ENCODE measurements at regions not wholly inside any gene's neighbourhood (a gene's known extent, or its start where the extent isn't known, plus 50 kb on each side); places are given as distances from the start of the nearest gene placed in this dataset.

- Histone ChIP-seq H3K9ac (ENCODE audit: low read depth, low read length) (no peak overlapping the region), H4K20me1 (ENCODE audit: insufficient read depth, low read length) (no peaks in the 10 kb centered on the region), H3K27me3 (ENCODE audit: insufficient read depth, low read length, poor library complexity) (no peaks in the 10 kb centered on the region), H3K4me1 (ENCODE audit: insufficient read depth, low read length) (no peaks in the 10 kb centered on the region), H3K9me3 (ENCODE audit: insufficient read depth, low read length, severe bottlenecking) (no peaks in the 10 kb centered on the region), H3K4me3 (ENCODE audit: low read depth in 1 of 2, low read length in 2 of 2) (no peak overlapping the region), H3K4me2 (ENCODE audit: insufficient read depth, low read length) (no peak overlapping the region), H3K36me3 (ENCODE audit: insufficient read depth, low read length) (no peaks in the 10 kb centered on the region), H3K79me2 (ENCODE audit: insufficient read depth, low read length) (no peaks in the 10 kb centered on the region), H3K27ac (ENCODE audit: low read length) (no peak overlapping the region), H2AFZ (ENCODE audit: low read depth, low read length) (no peak overlapping the region)
- TF ChIP-seq EZH2 (IDR thresholded peaks at IDR 0.05; ENCODE audit: borderline replicate concordance, low read depth, low read length, severe bottlenecking), result no peak
- TF ChIP-seq CTCF (IDR thresholded peaks at IDR 0.05; ENCODE audit: borderline replicate concordance, extremely low read depth, low read length, poor library complexity, severe bottlenecking), result no peak
- ATAC-seq (ENCODE audit: insufficient read depth, low read depth) (no peak), DNase-seq (no peak)
These were observed 111.6 kb downstream of the BBS10 start for GRCh38 chr12:76236640-76237039.

- Histone ChIP-seq H4K20me1 (ENCODE audit: insufficient read depth, low read length) (no peaks in the 10 kb centered on the region), H3K79me2 (ENCODE audit: insufficient read depth, low read length) (no peaks in the 10 kb centered on the region), H3K9me3 (ENCODE audit: insufficient read depth, low read length, severe bottlenecking) (no peaks in the 10 kb centered on the region), H2AFZ (ENCODE audit: low read depth, low read length) (no peak overlapping the region), H3K27me3 (ENCODE audit: insufficient read depth, low read length, poor library complexity) (no peaks in the 10 kb centered on the region), H3K4me1 (ENCODE audit: insufficient read depth, low read length) (no peaks in the 10 kb centered on the region), H3K9ac (ENCODE audit: low read depth, low read length) (no peak overlapping the region), H3K4me3 (ENCODE audit: low read depth in 1 of 2, low read length in 2 of 2) (no peak overlapping the region), H3K4me2 (ENCODE audit: insufficient read depth, low read length) (no peak overlapping the region), H3K27ac (ENCODE audit: low read length) (no peak overlapping the region), H3K36me3 (ENCODE audit: insufficient read depth, low read length) (no peaks in the 10 kb centered on the region)
- no peak for ATAC-seq (ENCODE audit: insufficient read depth, low read depth)
- TF ChIP-seq EZH2 (IDR thresholded peaks at IDR 0.05; ENCODE audit: borderline replicate concordance, low read depth, low read length, severe bottlenecking), result no peak
- TF ChIP-seq CTCF (IDR thresholded peaks at IDR 0.05; ENCODE audit: borderline replicate concordance, extremely low read depth, low read length, poor library complexity, severe bottlenecking), result no peak
- DNase-seq, result no peak
These were observed 113.5 kb downstream of the BBS10 start for GRCh38 chr12:76234741-76235140.

GRCh38 chr12:76232013-76232412 is 116.2 kb downstream of the BBS10 start:
- ATAC-seq (ENCODE audit: insufficient read depth, low read depth) (no peak), DNase-seq (no peak)
- H3K4me2 ChIP-seq (ENCODE audit: insufficient read depth, low read length), result no peak overlapping the region
- no peaks in the 10 kb centered on the region for H3K4me1 ChIP-seq (ENCODE audit: insufficient read depth, low read length)
- H3K9me3 ChIP-seq (ENCODE audit: insufficient read depth, low read length, severe bottlenecking), result no peaks in the 10 kb centered on the region
- H3K27ac ChIP-seq (ENCODE audit: low read length), result no peak overlapping the region
- H4K20me1 ChIP-seq (ENCODE audit: insufficient read depth, low read length), result no peaks in the 10 kb centered on the region
- no peaks in the 10 kb centered on the region for H3K79me2 ChIP-seq (ENCODE audit: insufficient read depth, low read length)
- H3K27me3 ChIP-seq (ENCODE audit: insufficient read depth, low read length, poor library complexity), result no peaks in the 10 kb centered on the region
- H3K36me3 ChIP-seq (ENCODE audit: insufficient read depth, low read length), result no peaks in the 10 kb centered on the region
- no peak for TF ChIP-seq CTCF (IDR thresholded peaks at IDR 0.05; ENCODE audit: borderline replicate concordance, extremely low read depth, low read length, poor library complexity, severe bottlenecking)
- TF ChIP-seq EZH2 (IDR thresholded peaks at IDR 0.05; ENCODE audit: borderline replicate concordance, low read depth, low read length, severe bottlenecking), result no peak
- no peak overlapping the region for H3K9ac ChIP-seq (ENCODE audit: low read depth, low read length)
- no peak overlapping the region for H3K4me3 ChIP-seq (ENCODE audit: low read depth in 1 of 2, low read length in 2 of 2)
- H2AFZ ChIP-seq (ENCODE audit: low read depth, low read length), result no peak overlapping the region

- no peak overlapping the region for H2AFZ ChIP-seq (ENCODE audit: low read depth, low read length)
- H3K9ac ChIP-seq (ENCODE audit: low read depth, low read length), result no peak overlapping the region
- no peaks in the 10 kb centered on the region for H3K79me2 ChIP-seq (ENCODE audit: insufficient read depth, low read length)
- no peak for TF ChIP-seq EZH2 (IDR thresholded peaks at IDR 0.05; ENCODE audit: borderline replicate concordance, low read depth, low read length, severe bottlenecking)
- no peak for TF ChIP-seq CTCF (IDR thresholded peaks at IDR 0.05; ENCODE audit: borderline replicate concordance, extremely low read depth, low read length, poor library complexity, severe bottlenecking)
- H3K36me3 ChIP-seq (ENCODE audit: insufficient read depth, low read length), result no peaks in the 10 kb centered on the region
- ATAC-seq (ENCODE audit: insufficient read depth, low read depth), result no peak
- no peaks in the 10 kb centered on the region for H3K27me3 ChIP-seq (ENCODE audit: insufficient read depth, low read length, poor library complexity)
- H4K20me1 ChIP-seq (ENCODE audit: insufficient read depth, low read length), result no peaks in the 10 kb centered on the region
- no peak for DNase-seq
- H3K27ac ChIP-seq (ENCODE audit: low read length), result no peak overlapping the region
- no peaks in the 10 kb centered on the region for H3K4me1 ChIP-seq (ENCODE audit: insufficient read depth, low read length)
- H3K4me2 ChIP-seq (ENCODE audit: insufficient read depth, low read length), result no peak overlapping the region
- H3K9me3 ChIP-seq (ENCODE audit: insufficient read depth, low read length, severe bottlenecking), result no peaks in the 10 kb centered on the region
- no peak overlapping the region for H3K4me3 ChIP-seq (ENCODE audit: low read depth in 1 of 2, low read length in 2 of 2)
These were observed 121.3 kb downstream of the BBS10 start for GRCh38 chr12:76226956-76227355.
